HG02642 (cell line): ENCODE measurements at regions not wholly inside any gene's neighbourhood (a gene's known extent, or its start where the extent isn't known, plus 50 kb on each side); places are given as distances from the start of the nearest gene placed in this dataset.
"Not testable (repeated sequence)": the region's sequence is repeated elsewhere in the genome, so short reads cannot be mapped to it uniquely, and the experiment has no call there.

Experiments
- ATAC-seq: cut with Tn5 transposase; IDR thresholded peaks from one replicate; pipeline ENCODE4 v1.9.1; 2021; ENCODE audit warnings: mild to moderate bottlenecking; ENCODE audit not compliant: unreplicated experiment, poor library complexity

- not testable (repeated sequence) for ATAC-seq
Observed at GRCh38 chr7:149991652-149992302, 118.0 kb downstream of the ATP6V0E2 start.

- not testable (repeated sequence) for ATAC-seq
Observed at GRCh38 chr7:149992366-149992765, 118.6 kb downstream of the ATP6V0E2 start.

- ATAC-seq, result not testable (repeated sequence)
Observed at GRCh38 chr7:149995369-149996026, 121.7 kb downstream of the ATP6V0E2 start.

- ATAC-seq, result not testable (repeated sequence)
Observed at GRCh38 chr7:150000780-150001599, 127.2 kb downstream of the ATP6V0E2 start.

GRCh38 chr7:150003304-150003810, 129.6 kb downstream of the ATP6V0E2 start:
- no peak for ATAC-seq

- not testable (repeated sequence) for ATAC-seq
Observed at GRCh38 chr7:150003973-150004372, 130.2 kb downstream of the ATP6V0E2 start.

- ATAC-seq, result not testable (repeated sequence)
Observed at GRCh38 chr7:150004843-150005242, 131.1 kb downstream of the ATP6V0E2 start.

- ATAC-seq, result not testable (repeated sequence)
Observed at GRCh38 chr7:150009620-150010303, 136.0 kb downstream of the ATP6V0E2 start.

- not testable (repeated sequence) for ATAC-seq
Observed at GRCh38 chr7:150016651-150017189, 143.0 kb downstream of the ATP6V0E2 start.

GRCh38 chr7:150020210-150020609, 146.4 kb downstream of the ATP6V0E2 start:
- ATAC-seq, result not testable (repeated sequence)

- not testable (repeated sequence) for ATAC-seq
Observed at GRCh38 chr7:150024550-150025490, 151.1 kb downstream of the ATP6V0E2 start.

- ATAC-seq, result not testable (repeated sequence)
Observed at GRCh38 chr7:150025802-150026201, 152.0 kb downstream of the ATP6V0E2 start.

GRCh38 chr7:150028344-150029012, 154.7 kb downstream of the ATP6V0E2 start:
- not testable (repeated sequence) for ATAC-seq

- ATAC-seq, result not testable (repeated sequence)
Observed at GRCh38 chr7:150029013-150029389, 155.2 kb downstream of the ATP6V0E2 start.

- not testable (repeated sequence) for ATAC-seq
Observed at GRCh38 chr7:150031733-150032132, 158.0 kb downstream of the ATP6V0E2 start.

- not testable (repeated sequence) for ATAC-seq
Observed at GRCh38 chr7:150033711-150034110, 159.9 kb downstream of the ATP6V0E2 start.

- not testable (repeated sequence) for ATAC-seq
Observed at GRCh38 chr7:150035769-150036168, 162.0 kb downstream of the ATP6V0E2 start.

GRCh38 chr7:150039061-150039460, 165.3 kb downstream of the ATP6V0E2 start:
- not testable (repeated sequence) for ATAC-seq
